HG02571 (cell line): ENCODE measurements at regions not wholly inside any gene's neighbourhood (a gene's known extent, or its start where the extent isn't known, plus 50 kb on each side); places are given as distances from the start of the nearest gene placed in this dataset.
"Not testable (repeated sequence)": the region's sequence is repeated elsewhere in the genome, so short reads cannot be mapped to it uniquely, and the experiment has no call there.

ENCODE experiments used
- ATAC-seq: cut with Tn5 transposase; IDR thresholded peaks from one replicate; pipeline ENCODE4 v1.9.1; 2021; ENCODE audit warnings: mild to moderate bottlenecking, moderate library complexity; ENCODE audit not compliant: unreplicated experiment

DNA sequence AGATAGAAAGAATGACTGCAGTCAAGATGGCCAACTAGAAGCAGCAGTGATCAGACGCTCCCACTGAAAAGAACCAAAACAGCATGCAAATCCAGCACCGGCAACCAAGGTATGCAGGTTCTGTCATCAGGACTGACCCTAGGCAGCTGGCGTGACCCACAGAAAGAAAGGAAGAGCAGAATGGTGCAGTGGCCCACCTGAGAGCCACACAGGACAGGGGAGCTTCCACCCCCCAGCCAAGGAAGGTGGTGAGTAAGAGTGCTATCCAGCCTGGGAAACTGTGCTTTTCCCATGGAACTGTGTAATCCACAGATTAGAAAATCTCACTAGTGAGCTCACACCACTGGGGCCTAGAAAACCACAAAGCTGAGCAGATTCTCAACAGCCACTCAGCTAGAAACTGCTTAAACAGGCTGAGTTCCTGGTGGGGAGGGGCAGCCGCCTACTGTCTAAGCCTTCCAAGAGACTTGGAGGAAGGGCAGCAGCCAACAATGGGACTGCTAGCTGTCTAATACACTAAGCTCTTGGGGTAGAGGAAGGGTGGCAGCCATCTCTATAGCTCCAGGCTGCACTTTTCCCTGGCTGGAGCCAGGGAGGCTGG is 127.9 kb downstream of the EVA1A start:
- ATAC-seq = peak; percentile 87

GRCh38 chr2:75431763-75432162 is 129.0 kb downstream of the EVA1A start:
- ATAC-seq = peak; percentile 66

DNA sequence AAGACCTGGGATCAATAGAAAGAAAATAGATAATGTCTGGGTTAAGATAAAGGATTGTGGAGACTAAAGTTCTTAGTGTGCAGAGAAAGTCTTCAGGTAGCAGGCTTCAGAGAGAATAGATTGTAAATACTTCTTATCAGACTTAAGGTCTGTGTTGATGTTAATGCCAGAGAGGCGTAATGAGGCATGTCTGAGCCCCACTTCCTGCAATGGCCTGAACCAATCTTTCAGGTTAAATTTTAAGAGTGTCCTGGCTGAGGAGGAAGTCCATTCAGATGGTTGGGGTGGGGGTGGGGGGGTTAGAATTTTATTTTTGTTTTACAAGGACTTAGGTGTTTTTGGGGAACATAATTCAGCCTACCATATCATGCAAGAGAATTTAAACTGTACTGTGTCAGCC is 129.5 kb downstream of the EVA1A start:
- ATAC-seq = no peak

GRCh38 chr2:75430449-75430848 is 130.3 kb downstream of the EVA1A start:
- not testable (repeated sequence) for ATAC-seq

- no peak for ATAC-seq
Observed at GRCh38 chr2:75428646-75429443, 131.9 kb downstream of the EVA1A start.

DNA sequence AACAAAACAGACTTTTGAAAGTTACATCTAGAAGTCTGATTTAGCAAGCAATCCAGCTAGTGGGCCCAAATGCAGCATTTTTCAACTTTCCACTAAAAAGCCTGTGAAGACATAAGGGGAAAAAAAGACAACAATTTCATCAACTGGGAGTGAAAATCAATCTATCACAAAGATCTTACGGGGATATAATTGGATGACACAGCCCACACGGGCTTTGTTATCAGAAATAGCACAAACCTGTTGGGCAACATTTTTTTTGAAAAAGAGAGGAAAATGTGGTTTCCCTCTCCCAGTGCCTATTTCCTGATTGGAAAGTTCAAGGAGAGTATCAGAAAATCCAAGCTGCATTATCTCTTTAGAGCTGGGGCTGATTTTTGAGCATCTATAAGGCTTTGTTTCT is 132.7 kb downstream of the EVA1A start:
- ATAC-seq = no peak

- ATAC-seq = no peak
Observed at GRCh38 chr2:75424936-75425619, 135.7 kb downstream of the EVA1A start.

- no peak for ATAC-seq
Observed at GRCh38 chr2:75421986-75422385, 138.8 kb downstream of the EVA1A start.

GRCh38 chr2:75416420-75417342 is 144.1 kb downstream of the EVA1A start:
- ATAC-seq = peak; percentile 51

GRCh38 chr2:75415731-75416130 is 145.0 kb downstream of the EVA1A start:
- no peak for ATAC-seq

GRCh38 chr2:75415111-75415626 is 145.6 kb downstream of the EVA1A start:
- no peak for ATAC-seq

DNA sequence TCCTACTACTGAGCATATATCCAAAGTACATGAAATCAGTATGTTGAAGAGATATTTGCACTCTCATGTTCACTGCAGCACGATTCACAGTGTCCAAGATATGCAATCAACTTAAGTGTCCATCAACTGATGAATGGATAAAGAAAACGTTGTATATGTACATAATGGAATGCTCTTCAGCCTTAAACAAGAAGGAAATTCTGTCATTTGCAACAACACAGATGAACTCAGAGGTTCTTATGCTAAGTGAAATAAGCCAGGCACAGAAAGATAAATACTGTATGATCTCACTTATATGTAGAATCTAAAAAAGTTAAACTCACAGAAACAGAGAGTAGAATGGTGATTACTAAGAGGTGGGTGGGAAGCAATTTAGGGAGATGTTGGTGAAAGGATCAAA is 149.2 kb downstream of the EVA1A start:
- ATAC-seq = no peak

DNA sequence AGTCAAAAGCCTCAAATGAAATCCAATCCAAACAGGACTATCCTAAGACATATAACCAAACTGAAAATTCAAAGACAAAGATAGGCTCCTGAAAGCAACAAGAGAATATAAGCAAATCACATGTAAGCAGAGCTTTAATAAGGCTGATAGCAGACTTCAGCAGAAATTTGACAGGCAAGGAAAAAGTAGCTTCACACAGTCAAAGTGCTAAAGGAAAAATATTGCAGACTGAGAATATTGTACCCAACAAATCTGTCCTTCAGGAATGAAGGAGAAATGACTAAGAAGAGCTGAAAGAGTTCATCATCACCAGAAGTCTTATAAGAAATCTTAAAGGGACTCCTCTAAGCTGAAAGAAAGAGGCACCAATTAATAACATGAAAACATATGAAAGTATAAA is 150.0 kb downstream of the EVA1A start:
- ATAC-seq = no peak

GRCh38 chr2:75408771-75409170 is 152.0 kb downstream of the EVA1A start:
- ATAC-seq = no peak

DNA sequence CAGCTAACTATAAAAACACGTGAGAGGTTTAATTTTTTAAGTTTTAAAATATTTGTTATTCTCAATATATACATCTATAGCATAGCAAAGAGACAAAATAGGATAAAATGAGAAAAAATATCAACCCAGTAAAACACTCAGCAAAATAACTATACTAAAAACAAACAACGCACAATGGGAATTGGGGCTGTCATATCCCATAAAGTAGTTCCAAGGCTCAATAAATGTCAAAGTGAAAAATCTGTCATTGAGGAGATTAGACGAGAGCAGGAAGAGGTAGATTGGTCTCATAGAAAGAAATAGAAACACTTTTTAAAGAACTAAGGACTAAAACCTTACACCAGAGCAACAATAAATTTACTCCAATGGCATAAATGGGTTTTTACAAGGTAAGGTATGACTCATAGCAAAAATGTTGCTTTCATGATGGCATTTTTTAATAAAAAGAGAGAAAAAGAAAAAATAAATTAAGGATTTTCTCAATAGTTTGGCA is 153.7 kb downstream of the EVA1A start:
- ATAC-seq = no peak

- no peak for ATAC-seq
Observed at GRCh38 chr2:75406131-75406581, 154.6 kb downstream of the EVA1A start.

GRCh38 chr2:75405000-75405399 is 155.7 kb downstream of the EVA1A start:
- no peak for ATAC-seq

DNA sequence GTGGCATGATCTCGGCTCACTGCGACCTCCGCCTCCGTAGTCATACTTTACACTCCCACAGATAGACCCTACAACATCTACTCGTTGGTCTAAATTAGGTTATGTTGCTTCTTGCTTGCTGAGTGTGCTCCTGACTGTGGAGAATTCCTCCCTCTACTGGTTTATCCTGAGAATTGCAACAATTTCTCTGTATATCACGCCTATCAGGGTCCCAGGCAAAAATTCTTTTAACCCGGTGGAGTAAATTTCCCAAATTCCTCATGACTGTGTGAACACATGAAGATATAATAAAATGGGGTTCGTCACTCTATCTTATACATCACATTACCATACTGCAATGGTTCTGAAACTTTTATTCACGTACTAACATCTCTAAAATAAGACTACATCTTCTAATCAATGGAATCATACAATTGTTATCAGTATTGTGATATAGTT is 156.7 kb downstream of the EVA1A start:
- ATAC-seq = peak; percentile 94

GRCh38 chr2:75396314-75396713 is 164.4 kb downstream of the EVA1A start:
- no peak for ATAC-seq

- ATAC-seq = not testable (repeated sequence)
Observed at GRCh38 chr2:75394764-75395163, 166.0 kb downstream of the EVA1A start.
